ENCODE measurements at regions not wholly inside any gene's neighbourhood (a gene's known extent, or its start where the extent isn't known, plus 50 kb on each side); places are given as distances from the start of the nearest gene placed in this dataset.

GRCh38 chr20:23242556-23243180, 107.9 kb upstream of the NXT1 start:
- TF ChIP-seq CTCF (IDR thresholded peaks at IDR 0.05) = no peak
- TF ChIP-seq POLR2A (IDR thresholded peaks at IDR 0.05) = no peak
- no peak for TF ChIP-seq POLR2AphosphoS5 (IDR thresholded peaks at IDR 0.05)

Data from transverse colon (tissue), 4 donors.